Heart left ventricle (tissue), 16 donors: ENCODE measurements at regions not wholly inside any gene's neighbourhood (a gene's known extent, or its start where the extent isn't known, plus 50 kb on each side); places are given as distances from the start of the nearest gene placed in this dataset.

ENCODE experiments used
- ATAC-seq, 4 donors: fragments of 200-7000 bp; cut with Tn5 transposase; one replicate each; pipeline ENCODE4 v1.9.1; 2020 to 2022; ENCODE audit warnings: moderate library complexity in 4 of 4, mild to moderate bottlenecking in 3 of 4, moderate number of reproducible peaks in 1 of 4
- DNase-seq, 5 donors: peaks; one replicate each; pipeline ENCODE4 v3.0.0-alpha.2; 2020
- H3K27ac ChIP-seq, 12 donors: fragments of 200-600 bp; sonication (generic) in 4 of 12; one replicate each; pipeline versions ENCODE4 v1.5.0 to v1.8.0; 2016 to 2022; ENCODE audit warnings: mild to moderate bottlenecking in 2 of 12
- H3K27me3 ChIP-seq, 9 donors: fragments of 200-600 bp; sonication (generic) in 2 of 9; one replicate each; pipeline versions ENCODE4 v1.5.1 to v1.8.0; 2016 to 2022; ENCODE audit warnings: mild to moderate bottlenecking in 3 of 9
- H3K36me3 ChIP-seq, 9 donors: fragments of 200-600 bp; sonication (generic) in 2 of 9; one replicate each; pipeline versions ENCODE4 v1.5.0 to v1.8.0; 2018 to 2022; ENCODE audit warnings: mild to moderate bottlenecking in 2 of 9
- H3K4me1 ChIP-seq, 12 donors: fragments of 200-600 bp; sonication (generic) in 4 of 12; one replicate each; pipeline versions ENCODE4 v1.5.0 to v1.8.0; 2016 to 2022; ENCODE audit warnings: mild to moderate bottlenecking in 3 of 12
- H3K4me3 ChIP-seq, 12 donors: fragments of 200-600 bp; sonication (generic) in 4 of 12; one replicate each; pipeline versions ENCODE4 v1.5.0 to v1.8.0; 2017 to 2022; ENCODE audit warnings: mild to moderate bottlenecking in 9 of 12, moderate library complexity in 4 of 12
- H3K9me3 ChIP-seq, 12 donors: fragments of 200-600 bp; sonication (generic) in 4 of 12; one replicate each; pipeline versions ENCODE4 v1.5.0 to v1.8.0; 2016 to 2022; ENCODE audit warnings: mild to moderate bottlenecking in 1 of 12
- CTCF ChIP-seq, 12 donors: fragments of 200-600 bp; sonication (generic) in 4 of 12; IDR thresholded peaks; one replicate each; pipeline versions ENCODE4 v1.5.0 to v1.8.0; 2018 to 2022; ENCODE audit warnings: antibody characterized with exemption in 12 of 12, mild to moderate bottlenecking in 5 of 12
- POLR2A ChIP-seq, 2 donors: fragments of 450-650 bp; IDR thresholded peaks; one replicate each; pipeline ENCODE4 v1.6.1; 2017; ENCODE audit warnings: antibody characterized with exemption in 2 of 2, mild to moderate bottlenecking in 2 of 2, moderate library complexity in 2 of 2
- WGBS, 4 donors: extraction: QIAGEN DNeasy Blood & Tissue Kit in 2 of 4; methylation state at CpG; one replicate each; pipeline versions ENCODE4 v1.1.5 to v1.1.7; 2013 to 2018; 5-methylcytosine and 5-hydroxymethylcytosine counted together
- intact Hi-C, 10 donors: fragments of 100-400 bp; cut with DNase I; formaldehyde crosslinking; loops; one replicate each; pipeline versions ENCODE4 v1.11.1 to v1.14.2; 2022
- donor health status: ischemic (EF 13 %, LVEDD 7.1; RV severe dilation, severe dysfunction).
- donor health status: healthy with polysubstance abuse.
- donor health status: DM: no; HTN: yes; CAD: no.
- donor health status: DM: no; HTN: no; CAD: no.
- donor health status: ischemic (EF 25% LVEDD 6.9; RV normal size, moderate dysfunction).
- donor health status: ischemic (EF 25% LVEDD 5.7; RV mildly dilated, moderate dysfunction).
- donor health status: healthy.
- donor health status: DM: yes; HTN: yes; CAD: no.
- donor health status: ischemic (EF 35%, LVEDD 5.7; RV mildly dilated, moderate dysfunction).
- donor health status: nonischemic (EF 11% LVEDD 7.7; RV severe dilation, severe dysfunction).
- donor health status: DM: yes; HTN: yes; CAD: no.
- donor health status: PGD.
- donor health status: ischemic (EF 29% LVEDD 5.4; RV normal size, mild dysfunction).
- donor health status: nonischemic (EF 23%, LVEDD 6.1; RV moderate dilation, normal function).

GRCh38 chr5:29744618-29745017 lies 1448.9 kb upstream of the CDH6 start:
- no peak for TF ChIP-seq CTCF (IDR thresholded peaks at IDR 0.05)
- TF ChIP-seq POLR2A (IDR thresholded peaks at IDR 0.05), result no peak
- H3K9me3 ChIP-seq, result peaks cover 0 to 29% (median 0%) of the 10 kb centered on the region in 12 donors

GRCh38 chr5:29720954-29721353 lies 1472.5 kb upstream of the CDH6 start:
- intact Hi-C loops, result no loop called here
- no peaks in the 10 kb centered on the region for H3K4me1 ChIP-seq
- no peak for ATAC-seq
- H3K9me3 ChIP-seq, result peaks cover 0 to 8% (median 0%) of the 10 kb centered on the region in 12 donors
- no peak for DNase-seq
- H3K4me3 ChIP-seq, result no peak overlapping the region
- H3K27me3 ChIP-seq, result no peaks in the 10 kb centered on the region
- no peaks in the 10 kb centered on the region for H3K36me3 ChIP-seq
- H3K27ac ChIP-seq, result no peak overlapping the region
- TF ChIP-seq POLR2A (IDR thresholded peaks at IDR 0.05) (no peak), CTCF (IDR thresholded peaks at IDR 0.05) (no peak)

More at GRCh38 chr5:29744618-29745017, 1448.9 kb upstream of the CDH6 start:
- H3K27ac ChIP-seq, result no peak overlapping the region
- DNase-seq (no peak), ATAC-seq (no peak)
- no peak overlapping the region for H3K4me3 ChIP-seq
- H3K36me3 ChIP-seq, result no peaks in the 10 kb centered on the region
- intact Hi-C loops, result no loop called here
- 66 to 69% (median 67%) methylated on average over 3 of the region's 3 CpGs for WGBS, 4 donors
- no peaks in the 10 kb centered on the region for H3K4me1 ChIP-seq
- no peaks in the 10 kb centered on the region for H3K27me3 ChIP-seq

- Histone ChIP-seq H3K9me3 (peaks cover 0 to 3% (median 0%) of the 10 kb centered on the region in 12 donors), H3K4me3 (no peak overlapping the region), H3K4me1 (no peaks in the 10 kb centered on the region), H3K36me3 (no peaks in the 10 kb centered on the region), H3K27me3 (no peaks in the 10 kb centered on the region), H3K27ac (no peak overlapping the region)
- 58 to 63% (median 62%) methylated on average over 3 of the region's 3 CpGs for WGBS, 4 donors
- no peak for TF ChIP-seq POLR2A (IDR thresholded peaks at IDR 0.05)
- no peak for TF ChIP-seq CTCF (IDR thresholded peaks at IDR 0.05)
- DNase-seq (no peak), ATAC-seq (no peak)
- intact Hi-C loops, result no loop called here
Measured at GRCh38 chr5:29719171-29719570, 1474.3 kb upstream of the CDH6 start.

GRCh38 chr5:29715167-29715566 lies 1478.3 kb upstream of the CDH6 start:
- TF ChIP-seq CTCF (IDR thresholded peaks at IDR 0.05) (no peak), POLR2A (IDR thresholded peaks at IDR 0.05) (no peak)

More at GRCh38 chr5:29715167-29715566, 1478.3 kb upstream of the CDH6 start:
- no peaks in the 10 kb centered on the region for H3K27me3 ChIP-seq
- H3K4me1 ChIP-seq, result no peaks in the 10 kb centered on the region
- no peak overlapping the region for H3K27ac ChIP-seq
- no peak for DNase-seq
- intact Hi-C loops, result no loop called here
- H3K36me3 ChIP-seq, result no peaks in the 10 kb centered on the region
- peaks cover 0 to 8% (median 0%) of the 10 kb centered on the region in 12 donors for H3K9me3 ChIP-seq
- ATAC-seq, result no peak
- no peak overlapping the region for H3K4me3 ChIP-seq
